HG02884 (cell line): ENCODE measurements at regions not wholly inside any gene's neighbourhood (a gene's known extent, or its start where the extent isn't known, plus 50 kb on each side); places are given as distances from the start of the nearest gene placed in this dataset.
"Not testable (repeated sequence)": the region's sequence is repeated elsewhere in the genome, so short reads cannot be mapped to it uniquely, and the experiment has no call there.

Experiments used
- ATAC-seq: cut with Tn5 transposase; IDR thresholded peaks from one replicate; pipeline ENCODE4 v1.9.1; 2021; ENCODE audit warnings: mild to moderate bottlenecking, moderate library complexity; ENCODE audit not compliant: unreplicated experiment

GRCh38 chr3:143175940-143176894 lies 56.6 kb downstream of the CHST2 start:
- ATAC-seq = not testable (repeated sequence)

- ATAC-seq = not testable (repeated sequence)
These were observed 58.4 kb downstream of the CHST2 start for GRCh38 chr3:143177965-143178364.

GRCh38 chr3:143178775-143179548 lies 59.4 kb downstream of the CHST2 start:
- not testable (repeated sequence) for ATAC-seq

GRCh38 chr3:143179603-143180002 lies 60.0 kb downstream of the CHST2 start:
- ATAC-seq = no peak

GRCh38 chr3:143180860-143181259 lies 61.3 kb downstream of the CHST2 start:
- not testable (repeated sequence) for ATAC-seq

- not testable (repeated sequence) for ATAC-seq
These were observed 62.4 kb downstream of the CHST2 start for GRCh38 chr3:143181977-143182376.

- ATAC-seq = no peak
These were observed 63.5 kb downstream of the CHST2 start for GRCh38 chr3:143182866-143183664.

GRCh38 chr3:143183665-143183964 lies 64.0 kb downstream of the CHST2 start:
- no peak for ATAC-seq

GRCh38 chr3:143184099-143184498 lies 64.5 kb downstream of the CHST2 start:
- ATAC-seq = no peak

GRCh38 chr3:143185401-143185800 lies 65.8 kb downstream of the CHST2 start:
- no peak for ATAC-seq

GRCh38 chr3:143187111-143187510 lies 67.5 kb downstream of the CHST2 start:
- ATAC-seq = no peak

GRCh38 chr3:143188881-143189280 lies 69.3 kb downstream of the CHST2 start:
- no peak for ATAC-seq

GRCh38 chr3:143190101-143190500 lies 70.5 kb downstream of the CHST2 start:
- ATAC-seq = no peak

- ATAC-seq = no peak
These were observed 72.6 kb downstream of the CHST2 start for GRCh38 chr3:143192193-143192592.

- no peak for ATAC-seq
These were observed 80.7 kb downstream of the CHST2 start for GRCh38 chr3:143200001-143200924.

- ATAC-seq = no peak
These were observed 81.5 kb downstream of the CHST2 start for GRCh38 chr3:143201045-143201444.

- ATAC-seq = no peak
These were observed 82.5 kb downstream of the CHST2 start for GRCh38 chr3:143201870-143202752.

GRCh38 chr3:143203142-143203541 lies 83.6 kb downstream of the CHST2 start:
- ATAC-seq = no peak

GRCh38 chr3:143203848-143204247 lies 84.3 kb downstream of the CHST2 start:
- ATAC-seq = no peak
